NCI-H2029 treated with DMSO at 0.1 percent for 48 hours (cell line): ENCODE measurements at regions not wholly inside any gene's neighbourhood (a gene's known extent, or its start where the extent isn't known, plus 50 kb on each side); places are given as distances from the start of the nearest gene placed in this dataset.

ENCODE experiments used
- DNase-seq: peaks from one replicate; lab custom pipeline; 2025; lab: John Stamatoyannopoulos, UW

DNA sequence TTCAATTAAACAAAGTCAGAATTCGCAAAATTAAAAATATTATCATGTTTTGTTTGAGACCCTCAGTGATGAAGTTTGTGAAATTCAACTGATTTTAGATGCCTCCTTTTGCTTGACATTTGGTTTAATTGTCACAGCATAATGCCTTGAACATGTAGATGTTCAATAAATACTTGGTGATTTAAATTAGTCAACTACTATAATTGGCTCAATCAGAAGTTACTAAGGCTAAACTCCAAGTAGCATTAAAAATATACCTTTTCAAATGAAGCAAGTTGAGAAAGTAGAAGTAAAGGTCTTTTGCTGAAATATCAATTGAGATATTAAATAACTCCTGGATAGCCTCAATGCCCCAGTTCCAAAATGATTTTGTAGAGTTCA, 145.8 kb upstream of the AKIRIN2 start:
- no peak for DNase-seq

- DNase-seq, result no peak
These were observed 145.2 kb upstream of the AKIRIN2 start for GRCh38 chr6:87847135-87847829.

GRCh38 chr6:87846434-87846833, 144.4 kb upstream of the AKIRIN2 start:
- no peak for DNase-seq

GRCh38 chr6:87840324-87840723, 138.3 kb upstream of the AKIRIN2 start:
- no peak for DNase-seq

DNA sequence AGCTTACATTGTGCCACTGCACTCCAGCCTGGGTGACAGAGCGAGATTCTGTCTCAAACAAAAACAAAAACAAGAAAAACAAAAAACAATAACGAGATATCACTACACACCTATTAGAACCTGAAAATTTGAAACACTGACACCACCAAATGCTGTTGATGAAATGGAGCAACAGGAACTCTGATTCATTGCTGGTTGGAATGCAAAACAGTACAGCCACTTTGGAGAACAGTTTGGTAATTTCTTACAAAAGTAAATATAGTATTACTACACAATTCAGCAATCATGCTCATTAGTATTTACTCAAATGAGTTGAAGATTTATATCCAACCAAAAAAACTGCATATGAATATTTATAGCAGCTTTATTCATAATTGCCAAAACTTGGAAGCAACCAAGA, 135.8 kb upstream of the AKIRIN2 start:
- DNase-seq, result no peak

DNA sequence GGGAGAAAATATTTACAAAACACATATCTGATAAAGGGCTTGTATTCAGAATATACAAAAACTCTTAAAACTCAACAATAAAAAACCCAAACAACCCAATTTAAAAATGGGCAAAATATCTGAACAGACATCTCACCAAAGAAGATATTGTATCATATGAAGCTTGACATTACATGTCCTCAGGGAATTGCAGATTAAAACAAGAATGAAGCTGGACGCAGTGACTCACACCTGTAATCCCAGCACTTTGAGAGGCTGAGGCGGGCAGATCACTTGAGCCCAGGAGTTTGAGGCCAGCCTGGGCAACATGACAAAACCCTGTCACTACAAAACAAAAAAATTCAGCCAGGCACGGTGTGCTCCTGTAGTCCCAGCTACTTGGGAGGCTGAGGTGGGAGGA, 135.4 kb upstream of the AKIRIN2 start:
- no peak for DNase-seq

DNA sequence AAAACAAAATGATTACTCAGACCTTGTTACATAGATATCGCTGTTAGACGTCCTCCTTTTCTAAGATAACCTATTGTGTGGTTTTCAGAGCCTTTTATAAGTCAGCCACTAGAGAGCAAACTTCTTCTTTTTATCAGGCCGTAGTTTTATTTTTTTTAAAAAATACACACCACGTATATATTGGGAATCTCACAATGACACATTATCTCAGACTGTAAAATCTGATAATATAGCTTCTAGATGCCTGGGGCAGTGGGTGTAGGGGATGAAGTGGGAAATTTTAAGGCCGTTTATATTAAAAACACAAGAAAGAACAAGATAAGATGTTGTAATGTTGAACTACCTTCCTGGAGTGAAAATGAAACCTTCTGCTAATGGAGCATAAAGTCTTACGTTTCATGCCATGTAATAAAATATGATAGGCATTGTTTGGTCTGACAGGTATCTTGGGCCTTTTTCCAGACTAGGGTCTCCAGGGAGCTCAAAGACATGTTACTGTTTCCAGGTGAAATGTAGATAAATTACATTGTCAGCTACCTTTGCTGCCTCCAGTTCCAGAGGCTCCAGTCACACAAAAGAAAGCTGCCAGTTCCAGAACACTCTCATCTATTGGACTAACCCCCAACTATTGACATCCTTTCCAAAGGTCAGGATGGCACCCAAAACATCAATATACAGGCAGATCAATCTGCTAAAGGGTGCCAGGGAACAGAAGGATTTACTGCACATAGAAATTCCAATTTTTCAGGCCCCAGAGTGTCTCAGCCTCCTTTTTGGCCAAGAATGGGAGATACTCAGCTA, 130.2 kb upstream of the AKIRIN2 start:
- peak; percentile 15 for DNase-seq

DNA sequence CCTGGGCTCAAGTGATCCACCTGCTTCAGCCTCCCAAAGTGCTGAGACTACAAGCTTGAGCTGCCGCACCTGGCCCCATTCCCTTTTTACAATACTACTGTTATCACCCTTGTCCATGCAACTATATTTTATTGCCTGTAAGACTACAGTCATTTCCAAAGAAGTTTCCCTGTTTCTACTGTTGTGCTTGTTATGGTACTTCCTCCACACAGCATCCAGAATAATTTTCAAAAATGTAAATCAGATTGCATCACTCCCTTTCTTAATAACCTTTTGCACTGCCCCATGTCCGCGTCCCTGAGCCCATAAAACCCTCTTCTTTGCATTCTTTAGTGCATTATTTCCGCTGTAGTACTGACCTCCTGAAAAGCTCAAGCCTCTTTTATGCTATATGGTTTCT, 128.9 kb upstream of the AKIRIN2 start:
- DNase-seq, result no peak

DNA sequence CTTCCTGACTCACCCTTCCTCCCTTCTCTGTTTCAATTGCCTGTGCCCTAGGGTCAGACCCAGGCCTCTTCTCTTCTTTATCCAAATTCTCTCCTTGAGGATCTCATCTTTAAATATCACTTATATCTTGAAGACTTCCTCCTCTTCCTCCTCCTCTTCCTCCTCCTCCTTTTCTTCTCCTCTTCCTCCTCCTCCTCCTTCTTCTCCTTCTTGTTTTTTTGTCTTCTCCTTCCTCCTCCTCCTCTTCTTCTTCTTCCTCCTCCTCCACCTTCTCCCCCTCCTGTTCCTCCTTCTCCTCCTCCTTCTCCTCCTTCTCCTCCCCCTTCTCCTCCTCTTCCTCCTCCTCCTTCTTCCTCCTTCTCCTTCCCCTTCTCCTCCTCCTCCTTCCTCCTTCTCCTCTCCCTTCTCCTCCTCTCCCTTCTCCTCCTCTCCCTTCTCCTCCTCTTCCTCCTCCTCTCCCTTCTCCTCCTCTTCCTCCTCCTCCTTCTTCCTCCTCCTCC, 127.6 kb upstream of the AKIRIN2 start:
- DNase-seq, result no peak

- DNase-seq, result no peak
These were observed 126.0 kb upstream of the AKIRIN2 start for GRCh38 chr6:87828044-87828443.

- no peak for DNase-seq
These were observed 125.3 kb upstream of the AKIRIN2 start for GRCh38 chr6:87827346-87827745.

DNA sequence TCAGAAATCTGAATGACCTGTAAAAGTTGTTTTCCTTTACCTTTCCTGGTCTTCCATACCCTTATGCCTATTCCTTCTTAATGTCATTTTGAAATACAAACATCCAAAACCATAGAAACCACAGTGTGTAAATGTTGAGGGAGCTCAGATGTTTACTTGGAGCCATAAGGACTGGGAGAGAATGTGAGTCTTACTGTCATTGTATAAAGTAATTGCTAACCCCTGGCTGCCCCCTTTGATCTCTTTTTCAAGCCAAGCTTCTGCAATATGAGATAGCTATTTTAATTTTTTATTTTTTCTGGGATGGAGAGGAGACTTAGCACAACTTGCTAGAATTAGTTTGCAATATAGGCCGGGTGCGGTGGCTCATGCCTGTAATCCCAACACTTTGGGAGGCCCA, 124.4 kb upstream of the AKIRIN2 start:
- DNase-seq, result no peak

DNA sequence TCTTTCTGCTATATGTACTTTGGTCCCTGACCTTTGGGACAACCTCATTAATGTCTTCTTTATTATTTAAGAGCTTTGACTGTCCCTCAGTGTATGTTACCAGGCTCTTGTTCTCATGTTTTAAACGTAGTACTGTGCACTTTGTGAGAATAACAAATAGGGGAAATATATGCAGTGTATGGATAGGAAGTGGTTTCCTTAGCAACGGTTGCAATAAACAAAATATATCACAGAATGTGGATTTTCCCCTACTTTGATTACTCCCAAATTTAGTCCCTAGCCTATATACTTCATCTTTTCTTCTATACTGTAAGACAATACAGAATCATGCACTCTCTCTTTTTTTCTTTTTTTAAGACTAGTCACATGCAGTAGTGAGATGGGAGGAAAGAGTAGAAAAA, 123.8 kb upstream of the AKIRIN2 start:
- DNase-seq, result no peak

GRCh38 chr6:87824958-87825491, 123.0 kb upstream of the AKIRIN2 start:
- no peak for DNase-seq

DNA sequence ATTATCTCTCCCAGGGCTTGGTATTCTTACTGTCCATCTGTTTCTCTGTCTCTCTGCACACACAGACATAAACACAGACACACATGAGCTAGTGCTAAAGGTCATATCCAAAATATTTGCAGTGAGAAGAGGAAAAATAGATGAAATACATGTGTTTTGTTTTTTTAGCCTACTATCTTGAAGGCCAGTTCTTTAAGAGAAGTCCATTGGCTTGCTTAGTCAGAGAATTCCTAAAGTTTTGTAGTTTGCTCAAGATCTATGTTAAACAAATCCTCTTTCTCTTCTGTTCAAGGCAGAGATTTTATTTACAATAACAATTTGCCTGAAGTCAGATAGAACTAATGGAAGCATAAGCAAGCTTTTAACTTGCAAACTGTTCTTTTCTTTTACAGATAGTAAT, 120.0 kb upstream of the AKIRIN2 start:
- DNase-seq, result no peak

DNA sequence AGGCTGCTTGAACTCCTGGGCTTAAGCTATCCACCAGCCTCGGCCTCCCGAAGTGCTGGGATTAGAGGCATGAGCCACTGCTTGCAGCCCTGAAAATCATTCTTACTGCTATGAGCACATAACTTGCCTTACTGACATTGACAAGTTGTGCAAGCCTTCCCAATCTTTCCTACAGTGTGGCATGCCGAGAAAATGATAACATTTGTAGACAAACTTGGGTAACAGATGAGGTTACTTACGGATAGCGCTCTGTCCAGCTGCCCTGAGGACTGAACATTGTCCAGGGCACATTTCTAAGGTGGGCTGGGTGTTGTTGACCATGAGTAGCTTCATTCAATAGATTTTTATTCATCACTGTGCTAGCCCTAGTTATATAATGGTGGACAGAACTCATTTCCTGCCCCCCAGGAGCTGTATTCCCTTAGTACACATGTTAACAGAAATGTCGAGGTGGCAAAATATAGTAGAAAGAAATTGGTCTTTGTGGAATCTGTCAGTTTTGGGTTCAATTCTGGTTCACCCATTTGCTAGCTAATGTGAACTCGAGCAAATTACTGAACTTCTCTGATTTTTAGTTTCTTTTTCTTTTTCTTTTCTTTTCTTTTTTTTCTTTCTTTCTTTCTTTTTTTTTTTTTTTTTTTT, 118.4 kb upstream of the AKIRIN2 start:
- DNase-seq, result no peak

DNA sequence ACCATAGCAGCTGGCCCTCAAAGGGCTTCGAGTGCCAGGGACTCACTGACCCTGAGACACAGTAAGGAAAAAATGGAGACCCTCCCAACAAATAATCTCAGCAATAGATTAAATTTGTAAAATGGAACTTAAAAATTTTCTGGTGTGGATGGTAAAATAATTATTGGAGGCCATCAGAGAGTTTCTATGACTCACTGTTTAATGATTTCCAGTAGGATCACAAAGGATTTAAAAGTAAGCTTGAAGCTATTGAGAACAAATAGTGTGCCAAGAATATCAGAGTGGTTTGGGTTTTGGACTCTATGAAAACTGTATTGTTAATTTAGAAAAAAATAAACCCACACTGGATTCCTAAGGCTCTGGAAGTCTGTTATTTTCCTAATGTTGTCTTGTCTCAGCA, 115.2 kb upstream of the AKIRIN2 start:
- DNase-seq, result no peak

GRCh38 chr6:87815449-87815848, 113.4 kb upstream of the AKIRIN2 start:
- no peak for DNase-seq

DNA sequence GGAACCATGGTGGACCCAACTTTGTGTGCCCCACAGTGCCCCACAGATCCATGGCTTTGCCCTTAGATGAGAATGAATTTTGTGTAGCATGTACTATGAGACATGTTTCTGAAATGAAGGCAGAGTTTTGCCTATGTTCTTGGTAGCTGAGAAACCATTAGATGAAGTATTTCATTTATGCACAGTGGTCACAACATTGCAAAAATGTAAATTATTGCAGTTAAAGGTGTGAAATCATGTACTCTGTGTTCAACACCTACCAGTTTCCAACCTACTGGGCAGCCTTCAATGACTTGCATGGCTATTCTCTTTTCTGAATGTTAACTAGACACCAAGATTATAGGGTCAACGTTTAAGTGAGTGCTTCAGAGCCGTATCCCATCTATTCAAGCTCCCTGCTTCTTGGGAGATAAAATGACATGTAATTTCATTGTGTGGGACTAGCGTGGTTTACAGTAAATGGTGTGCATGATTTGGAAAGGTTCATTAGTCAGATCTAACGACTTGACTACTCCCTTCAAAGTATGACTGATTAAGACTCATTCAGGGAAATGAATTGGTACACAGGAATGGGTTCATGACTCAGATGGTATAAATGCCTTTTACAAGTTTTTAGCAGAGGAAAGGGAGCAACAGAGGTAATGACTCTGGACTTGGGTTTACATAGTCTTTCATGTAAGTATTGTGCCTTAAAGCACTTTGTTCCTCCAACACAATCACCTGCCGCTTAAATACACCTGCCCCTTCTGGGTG, 106.1 kb upstream of the AKIRIN2 start:
- DNase-seq, result no peak

- DNase-seq, result no peak
These were observed 105.4 kb upstream of the AKIRIN2 start for GRCh38 chr6:87807475-87807874.

DNA sequence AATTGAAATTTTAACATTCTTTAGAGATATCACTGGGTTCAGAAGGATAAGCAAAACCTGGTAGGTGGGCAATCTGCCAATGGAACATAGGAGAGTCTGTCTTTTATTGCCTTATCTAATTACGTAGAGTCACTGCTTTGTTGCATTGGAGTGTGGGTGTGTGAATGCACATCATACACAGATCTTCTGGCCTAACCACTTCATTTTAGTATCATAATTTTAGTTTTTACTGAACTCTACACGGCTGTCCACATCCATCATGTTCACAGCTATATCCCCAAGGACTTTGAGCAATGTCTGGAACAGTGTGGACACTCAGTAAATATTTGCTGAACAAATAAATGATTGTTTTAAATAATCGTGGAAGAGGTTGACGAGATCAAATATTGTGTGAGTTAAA, 104.6 kb upstream of the AKIRIN2 start:
- peak; percentile 74 for DNase-seq

GRCh38 chr6:87806099-87806498, 104.1 kb upstream of the AKIRIN2 start:
- DNase-seq, result no peak
